ENCODE measurements at regions not wholly inside any gene's neighbourhood (a gene's known extent, or its start where the extent isn't known, plus 50 kb on each side); places are given as distances from the start of the nearest gene placed in this dataset.

DNA sequence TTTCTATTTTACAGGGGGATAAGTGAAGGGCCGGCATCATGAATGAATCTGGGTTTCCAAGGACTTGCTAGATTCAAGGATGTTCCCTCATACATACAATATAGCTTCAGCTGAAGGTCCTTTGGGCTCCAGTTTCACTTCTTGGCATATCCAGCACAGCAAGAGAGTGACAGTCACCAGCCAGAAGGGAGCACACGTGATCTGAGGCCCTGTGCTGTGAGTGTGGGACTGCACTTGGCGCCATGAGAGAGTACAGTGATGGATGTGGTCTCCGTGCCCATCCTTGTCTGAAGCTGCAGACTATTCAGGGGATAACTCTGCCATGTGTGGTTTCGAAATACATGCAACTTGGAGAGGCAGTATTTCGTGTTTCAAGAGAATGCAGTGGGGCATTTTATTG lies 159.7 kb upstream of the DSCAM start:
- TF ChIP-seq, protein P1, sequence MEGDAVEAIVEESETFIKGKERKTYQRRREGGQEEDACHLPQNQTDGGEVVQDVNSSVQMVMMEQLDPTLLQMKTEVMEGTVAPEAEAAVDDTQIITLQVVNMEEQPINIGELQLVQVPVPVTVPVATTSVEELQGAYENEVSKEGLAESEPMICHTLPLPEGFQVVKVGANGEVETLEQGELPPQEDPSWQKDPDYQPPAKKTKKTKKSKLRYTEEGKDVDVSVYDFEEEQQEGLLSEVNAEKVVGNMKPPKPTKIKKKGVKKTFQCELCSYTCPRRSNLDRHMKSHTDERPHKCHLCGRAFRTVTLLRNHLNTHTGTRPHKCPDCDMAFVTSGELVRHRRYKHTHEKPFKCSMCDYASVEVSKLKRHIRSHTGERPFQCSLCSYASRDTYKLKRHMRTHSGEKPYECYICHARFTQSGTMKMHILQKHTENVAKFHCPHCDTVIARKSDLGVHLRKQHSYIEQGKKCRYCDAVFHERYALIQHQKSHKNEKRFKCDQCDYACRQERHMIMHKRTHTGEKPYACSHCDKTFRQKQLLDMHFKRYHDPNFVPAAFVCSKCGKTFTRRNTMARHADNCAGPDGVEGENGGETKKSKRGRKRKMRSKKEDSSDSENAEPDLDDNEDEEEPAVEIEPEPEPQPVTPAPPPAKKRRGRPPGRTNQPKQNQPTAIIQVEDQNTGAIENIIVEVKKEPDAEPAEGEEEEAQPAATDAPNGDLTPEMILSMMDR (IDR thresholded peaks at IDR 0.05): no peak
- TF ChIP-seq POLR2A (IDR thresholded peaks at IDR 0.05; ENCODE audit: low read depth): no peak
- TF ChIP-seq POLR2AphosphoS5 (IDR thresholded peaks at IDR 0.05): no peak
- TF ChIP-seq EP300 (IDR thresholded peaks at IDR 0.05): no peak
